ENCODE measurements at regions not wholly inside any gene's neighbourhood (a gene's known extent, or its start where the extent isn't known, plus 50 kb on each side); places are given as distances from the start of the nearest gene placed in this dataset.

- ATAC-seq (ENCODE audit: low FRiP score in 2 of 2) (no peak), DNase-seq (no peak)
- 46 to 64% methylated on average over 5 to 8 of the region's 8 CpGs for WGBS, 2 donors
- H3K9me3 ChIP-seq = no peaks in the 10 kb centered on the region
- no peak overlapping the region for H3K27ac ChIP-seq
- no peaks in the 10 kb centered on the region for H3K36me3 ChIP-seq
- no peaks in the 10 kb centered on the region for H3K4me1 ChIP-seq
- no peaks in the 10 kb centered on the region for H3K27me3 ChIP-seq
- TF ChIP-seq POLR2AphosphoS5 (IDR thresholded peaks at IDR 0.05) (no peak), EP300 (IDR thresholded peaks at IDR 0.05) (no peak), POLR2A (IDR thresholded peaks at IDR 0.05) (no peak), CTCF (IDR thresholded peaks at IDR 0.05) (no peak)
- H3K4me3 ChIP-seq = no peak overlapping the region
Measured at GRCh38 chr10:130545697-130546096, 409.5 kb downstream of the GLRX3 start.

- H3K36me3 ChIP-seq = no peaks in the 10 kb centered on the region
- no peak for DNase-seq
- TF ChIP-seq EP300 (IDR thresholded peaks at IDR 0.05) = no peak
- TF ChIP-seq POLR2AphosphoS5 (IDR thresholded peaks at IDR 0.05) = no peak
- no peak for TF ChIP-seq CTCF (IDR thresholded peaks at IDR 0.05)
- no peak for TF ChIP-seq POLR2A (IDR thresholded peaks at IDR 0.05)
- no peaks in the 10 kb centered on the region for H3K27me3 ChIP-seq
- H3K9me3 ChIP-seq = no peaks in the 10 kb centered on the region
- H3K4me1 ChIP-seq = no peaks in the 10 kb centered on the region
- WGBS, 2 donors = 75 to 80% methylated on average over 4 to 7 of the region's 7 CpGs
- no peak overlapping the region for H3K4me3 ChIP-seq
- ATAC-seq (ENCODE audit: low FRiP score in 2 of 2) = peak in 1 of 2 donors; percentile 18
- H3K27ac ChIP-seq = no peak overlapping the region
Measured at GRCh38 chr10:130546841-130547240, 410.6 kb downstream of the GLRX3 start.

GRCh38 chr10:130547368-130547767, 411.2 kb downstream of the GLRX3 start:
- Histone ChIP-seq H3K9me3 (no peaks in the 10 kb centered on the region), H3K36me3 (no peaks in the 10 kb centered on the region), H3K27me3 (no peaks in the 10 kb centered on the region), H3K27ac (no peak overlapping the region), H3K4me1 (no peaks in the 10 kb centered on the region), H3K4me3 (no peak overlapping the region)
- TF ChIP-seq EP300 (IDR thresholded peaks at IDR 0.05) (no peak), POLR2AphosphoS5 (IDR thresholded peaks at IDR 0.05) (no peak), CTCF (IDR thresholded peaks at IDR 0.05) (no peak), POLR2A (IDR thresholded peaks at IDR 0.05) (no peak)
- no peak for DNase-seq
- no peak for ATAC-seq (ENCODE audit: low FRiP score in 2 of 2)
- WGBS, 2 donors = 54 to 68% methylated on average over 4 of the region's 4 CpGs

- TF ChIP-seq POLR2AphosphoS5 (IDR thresholded peaks at IDR 0.05) (no peak), CTCF (IDR thresholded peaks at IDR 0.05) (no peak), EP300 (IDR thresholded peaks at IDR 0.05) (no peak), POLR2A (IDR thresholded peaks at IDR 0.05) (no peak)
- H3K4me3 ChIP-seq = no peak overlapping the region
- WGBS, 2 donors = 88 to 90% methylated on average over 20 to 21 of the region's 21 CpGs
- ATAC-seq (ENCODE audit: low FRiP score in 2 of 2) (no peak), DNase-seq (peak in 1 of 2 donors; percentile 40)
- H3K27me3 ChIP-seq = no peaks in the 10 kb centered on the region
- H3K9me3 ChIP-seq = no peaks in the 10 kb centered on the region
- no peaks in the 10 kb centered on the region for H3K4me1 ChIP-seq
- no peaks in the 10 kb centered on the region for H3K36me3 ChIP-seq
- H3K27ac ChIP-seq = no peak overlapping the region
Measured at GRCh38 chr10:130550952-130551674, 414.9 kb downstream of the GLRX3 start.

GRCh38 chr10:130551676-130552075, 415.5 kb downstream of the GLRX3 start:
- no peaks in the 10 kb centered on the region for H3K9me3 ChIP-seq
- H3K4me1 ChIP-seq = no peaks in the 10 kb centered on the region
- no peak overlapping the region for H3K27ac ChIP-seq
- H3K27me3 ChIP-seq = no peaks in the 10 kb centered on the region
- H3K36me3 ChIP-seq = no peaks in the 10 kb centered on the region
- 89 to 90% methylated on average over 7 of the region's 7 CpGs for WGBS, 2 donors
- DNase-seq (no peak), ATAC-seq (ENCODE audit: low FRiP score in 2 of 2) (peak in 1 of 2 donors; percentile 4)
- no peak overlapping the region for H3K4me3 ChIP-seq
- no peak for TF ChIP-seq POLR2A (IDR thresholded peaks at IDR 0.05)
- TF ChIP-seq EP300 (IDR thresholded peaks at IDR 0.05) = no peak
- TF ChIP-seq POLR2AphosphoS5 (IDR thresholded peaks at IDR 0.05) = no peak
